ENCODE measurements at regions not wholly inside any gene's neighbourhood (a gene's known extent, or its start where the extent isn't known, plus 50 kb on each side); places are given as distances from the start of the nearest gene placed in this dataset.

GRCh38 chr5:124278636-124279035 lies 467.8 kb downstream of the ZNF608 start:
- TF ChIP-seq POLR2AphosphoS5 (IDR thresholded peaks at IDR 0.05; ENCODE audit: low read depth, low read length), result no peak
- no peak for TF ChIP-seq FOXP2 (optimal IDR thresholded peaks at IDR 0.05; ENCODE audit: borderline replicate concordance, extremely low read depth, extremely low read length, insufficient read depth)
